DMS153 treated with DMSO at 0.1 percent for 48 hours (cell line): ENCODE measurements at regions not wholly inside any gene's neighbourhood (a gene's known extent, or its start where the extent isn't known, plus 50 kb on each side); places are given as distances from the start of the nearest gene placed in this dataset.
"Not testable (repeated sequence)": the region's sequence is repeated elsewhere in the genome, so short reads cannot be mapped to it uniquely, and the experiment has no call there.

Experiments
- DNase-seq: peaks from one replicate; lab custom pipeline; 2025; ENCODE audit not compliant: unreplicated experiment; lab: John Stamatoyannopoulos, UW

- no peak for DNase-seq
These were observed 97.7 kb downstream of the TLR5 start for GRCh38 chr1:223045164-223045957.

- DNase-seq: no peak
These were observed 97.0 kb downstream of the TLR5 start for GRCh38 chr1:223046011-223046410.

- not testable (repeated sequence) for DNase-seq
These were observed 96.6 kb downstream of the TLR5 start for GRCh38 chr1:223046463-223046862.

GRCh38 chr1:223048026-223048425 lies 95.0 kb downstream of the TLR5 start:
- DNase-seq: no peak

- DNase-seq: no peak
These were observed 90.6 kb downstream of the TLR5 start for GRCh38 chr1:223052462-223052861.

GRCh38 chr1:223052931-223053330 lies 90.1 kb downstream of the TLR5 start:
- no peak for DNase-seq

- no peak for DNase-seq
These were observed 86.2 kb downstream of the TLR5 start for GRCh38 chr1:223056802-223057201.

- no peak for DNase-seq
These were observed 85.4 kb downstream of the TLR5 start for GRCh38 chr1:223057569-223058093.
